GM12864 (cell line): ENCODE measurements at regions not wholly inside any gene's neighbourhood (a gene's known extent, or its start where the extent isn't known, plus 50 kb on each side); places are given as distances from the start of the nearest gene placed in this dataset.

Source experiments
- DNase-seq: peaks from one replicate; pipeline ENCODE4 v3.0.0-alpha.2; 2011; ENCODE audit warnings: low read depth
- H3K4me3 ChIP-seq: 2 replicates; pipeline ENCODE4 v1.5.1; 2011; ENCODE audit warnings: mild to moderate bottlenecking, low read depth, low read length, control low read depth
- CTCF ChIP-seq: IDR thresholded peaks from 2 replicates; pipeline ENCODE4 v1.5.1; 2011; ENCODE audit warnings: low read depth, mild to moderate bottlenecking, moderate library complexity, low read length, control low read depth, inconsistent platforms; ENCODE audit errors: missing control alignments

GRCh38 chr14:37697489-37698121 is 102.2 kb downstream of the TTC6 start:
- DNase-seq, result no peak
- no peak for TF ChIP-seq CTCF
- no peak overlapping the region for H3K4me3 ChIP-seq

GRCh38 chr14:37698840-37699777 is 103.7 kb downstream of the TTC6 start:
- no peak for DNase-seq
- TF ChIP-seq CTCF, result no peak
- no peak overlapping the region for H3K4me3 ChIP-seq

- TF ChIP-seq CTCF, result no peak
- DNase-seq, result no peak
- no peak overlapping the region for H3K4me3 ChIP-seq
Observed at GRCh38 chr14:37707716-37708115, 112.3 kb downstream of the TTC6 start.

GRCh38 chr14:37708481-37708880 is 113.1 kb downstream of the TTC6 start:
- TF ChIP-seq CTCF, result no peak
- DNase-seq, result no peak
- H3K4me3 ChIP-seq, result no peak overlapping the region

GRCh38 chr14:37709419-37710195 is 114.2 kb downstream of the TTC6 start:
- DNase-seq, result no peak
- no peak overlapping the region for H3K4me3 ChIP-seq
- TF ChIP-seq CTCF, result no peak

DNA sequence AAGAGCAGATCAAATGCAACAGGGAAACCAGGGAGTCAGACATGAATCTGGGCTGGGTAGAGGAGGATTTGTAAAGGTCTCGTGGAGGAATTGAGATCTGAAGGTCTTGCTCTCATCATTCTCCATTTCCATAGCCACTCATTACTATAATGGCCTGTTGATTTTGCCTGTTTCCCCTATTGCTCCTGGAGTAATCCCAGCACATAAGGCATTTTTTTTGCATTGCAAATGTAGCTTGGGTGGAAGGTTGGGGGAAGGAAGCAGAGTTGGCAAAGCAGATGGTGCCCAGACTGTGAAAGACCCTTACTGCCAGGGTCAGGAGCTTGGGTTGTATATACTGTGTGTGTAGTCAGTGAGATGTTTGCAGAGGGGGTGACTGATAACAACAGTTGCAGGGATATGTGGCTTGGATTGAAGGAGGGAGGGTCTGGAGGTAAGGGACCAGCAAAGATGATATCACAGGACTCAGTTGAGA is 116.0 kb downstream of the TTC6 start:
- no peak overlapping the region for H3K4me3 ChIP-seq
- TF ChIP-seq CTCF, result no peak
- DNase-seq, result no peak
